ENCODE measurements at regions not wholly inside any gene's neighbourhood (a gene's known extent, or its start where the extent isn't known, plus 50 kb on each side); places are given as distances from the start of the nearest gene placed in this dataset.
A peak's percentile ranks its signal among the peaks of the same experiment; 100 is the strongest.

- no peak overlapping the region for H3K4me3 ChIP-seq (ENCODE audit: low read depth, low read length)
- no peaks in the 10 kb centered on the region for H3K36me3 ChIP-seq (ENCODE audit: control insufficient read depth in 2 of 2, insufficient read depth in 1 of 2, low read length in 2 of 2)
- no peak overlapping the region for H3K27ac ChIP-seq (ENCODE audit: extremely low read depth, low read depth, low read length)
- ChIA-PET POLR2A (no interaction called here), CTCF (no interaction called here)
- no peaks in the 10 kb centered on the region for H3K4me1 ChIP-seq (ENCODE audit: control insufficient read depth, insufficient read depth, low read length)
- H3K9me3 ChIP-seq (ENCODE audit: control insufficient read depth, insufficient read depth, low read depth, low read length): no peaks in the 10 kb centered on the region
- TF ChIP-seq ZNF76 (tag by site-specific recombination; IDR thresholded peaks at IDR 0.05; ENCODE audit: borderline replicate concordance, low read depth): no peak
- TF ChIP-seq KLF1 (tag by site-specific recombination; IDR thresholded peaks at IDR 0.05): no peak
- TF ChIP-seq ZNF518A (tag by site-specific recombination; conservative IDR thresholded peaks at IDR 0.05; ENCODE audit: low read depth): no peak
- no peak for TF ChIP-seq ZNF311 (tag by site-specific recombination; IDR thresholded peaks at IDR 0.05; ENCODE audit: borderline replicate concordance)
- no peak for TF ChIP-seq ZNF223 (tag by site-specific recombination; IDR thresholded peaks at IDR 0.05)
- TF ChIP-seq GLIS1 (tag by site-specific recombination; IDR thresholded peaks at IDR 0.05): no peak
Observed at GRCh38 chr1:98121646-98122045, 200.8 kb upstream of the DPYD start.

- Histone ChIP-seq H3K9me3 (ENCODE audit: control insufficient read depth, insufficient read depth, low read depth, low read length) (no peaks in the 10 kb centered on the region), H3K36me3 (ENCODE audit: control insufficient read depth in 2 of 2, insufficient read depth in 1 of 2, low read length in 2 of 2) (no peaks in the 10 kb centered on the region), H3K4me3 (ENCODE audit: low read depth, low read length) (no peak overlapping the region), H3K27ac (ENCODE audit: extremely low read depth, low read depth, low read length) (no peak overlapping the region), H3K4me1 (ENCODE audit: control insufficient read depth, insufficient read depth, low read length) (no peaks in the 10 kb centered on the region)
- ChIA-PET POLR2A (no interaction called here), CTCF (interaction anchor here (1.7 kb wide), 1 partner anchor 348 kb away, joined by 5 read pairs; no protein-coding TSS in a partner anchor)
- TF ChIP-seq ZNF354C (tag by site-specific recombination; IDR thresholded peaks at IDR 0.05; ENCODE audit: borderline replicate concordance, low read depth) (no peak), ZNF292 (tag by site-specific recombination; IDR thresholded peaks at IDR 0.05; ENCODE audit: borderline replicate concordance, low read depth) (no peak), BCL11B (tag by site-specific recombination; IDR thresholded peaks at IDR 0.05; ENCODE audit: low read depth) (no peak), ZBTB49 (tag by site-specific recombination; IDR thresholded peaks at IDR 0.05; ENCODE audit: low read depth) (no peak), REST (tag by site-specific recombination; IDR thresholded peaks at IDR 0.05) (peak; percentile 80)
Observed at GRCh38 chr1:98119796-98120195, 199.0 kb upstream of the DPYD start.
